ENCODE measurements at regions not wholly inside any gene's neighbourhood (a gene's known extent, or its start where the extent isn't known, plus 50 kb on each side); places are given as distances from the start of the nearest gene placed in this dataset.

GRCh38 chr17:33545124-33545523, 252.0 kb upstream of the ASIC2 start:
- no peak for TF ChIP-seq YY1 (IDR thresholded peaks at IDR 0.05; ENCODE audit: low read depth)
- TF ChIP-seq, protein P1, sequence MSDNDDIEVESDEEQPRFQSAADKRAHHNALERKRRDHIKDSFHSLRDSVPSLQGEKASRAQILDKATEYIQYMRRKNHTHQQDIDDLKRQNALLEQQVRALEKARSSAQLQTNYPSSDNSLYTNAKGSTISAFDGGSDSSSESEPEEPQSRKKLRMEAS (IDR thresholded peaks at IDR 0.05): no peak
- no peak for TF ChIP-seq EP300 (IDR thresholded peaks at IDR 0.05; ENCODE audit: borderline replicate concordance)
- TF ChIP-seq ZBTB7A (IDR thresholded peaks at IDR 0.05; ENCODE audit: low read depth): no peak
- TF ChIP-seq TEAD4 (IDR thresholded peaks at IDR 0.05): no peak
- TF ChIP-seq TAF1 (IDR thresholded peaks at IDR 0.05; ENCODE audit: low read depth): no peak
- no peak for TF ChIP-seq CEBPB (IDR thresholded peaks at IDR 0.05)
- no peak for TF ChIP-seq TCF12 (IDR thresholded peaks at IDR 0.05; ENCODE audit: low read depth)
- TF ChIP-seq EGR1 (IDR thresholded peaks at IDR 0.05): no peak

Data from Ishikawa (cell line).